HG03558 (cell line): ENCODE measurements at regions not wholly inside any gene's neighbourhood (a gene's known extent, or its start where the extent isn't known, plus 50 kb on each side); places are given as distances from the start of the nearest gene placed in this dataset.
"Not testable (repeated sequence)": the region's sequence is repeated elsewhere in the genome, so short reads cannot be mapped to it uniquely, and the experiment has no call there.

Experiments
- ATAC-seq: cut with Tn5 transposase; IDR thresholded peaks from one replicate; pipeline ENCODE4 v1.9.1; 2021; ENCODE audit warnings: moderate number of reproducible peaks; ENCODE audit not compliant: unreplicated experiment; ENCODE audit errors: extremely low read depth

- no peak for ATAC-seq
Observed at GRCh38 chr2:88396209-88396608, 56.3 kb downstream of the FOXI3 start.

GRCh38 chr2:88377641-88377991 is 74.9 kb downstream of the FOXI3 start:
- ATAC-seq, result no peak

DNA sequence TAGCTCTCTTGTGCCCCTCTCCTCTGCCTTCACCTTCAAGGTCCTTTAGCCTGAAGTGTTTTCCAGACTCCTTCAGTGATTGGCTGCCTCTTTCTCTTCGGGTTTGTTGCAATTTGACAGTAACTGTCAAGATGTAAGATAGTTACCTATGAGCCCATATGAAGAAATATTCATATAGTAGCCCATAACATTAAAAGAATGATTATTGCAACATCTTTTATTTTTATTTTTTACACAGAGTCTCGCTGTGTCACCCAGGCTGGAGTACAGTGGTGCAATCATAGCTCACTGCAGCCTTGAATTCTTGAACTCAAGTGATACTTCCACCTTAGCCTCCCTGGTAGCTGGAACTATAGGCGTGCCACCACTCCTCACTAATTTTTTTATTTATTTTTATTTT is 80.5 kb downstream of the FOXI3 start:
- ATAC-seq, result no peak

DNA sequence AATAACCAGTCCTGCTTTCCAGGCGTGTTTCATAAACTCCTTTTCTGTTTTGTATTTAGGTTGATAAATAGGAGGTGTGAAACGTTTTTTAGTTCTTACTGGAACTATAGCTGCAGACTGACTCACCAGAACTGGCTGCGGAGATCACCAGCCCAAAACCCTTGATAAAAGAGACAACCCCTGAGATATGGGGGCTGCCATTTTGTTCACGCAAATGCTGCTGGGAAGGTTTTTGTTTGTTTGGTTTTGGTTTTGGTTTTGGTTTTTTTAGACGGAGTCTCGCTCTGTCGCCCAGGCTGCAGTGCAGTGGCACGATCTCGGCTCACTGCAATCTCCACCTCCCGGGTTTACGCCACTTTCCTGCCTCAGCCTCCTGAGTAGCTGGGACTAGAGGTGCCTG is 87.1 kb downstream of the FOXI3 start:
- not testable (repeated sequence) for ATAC-seq

DNA sequence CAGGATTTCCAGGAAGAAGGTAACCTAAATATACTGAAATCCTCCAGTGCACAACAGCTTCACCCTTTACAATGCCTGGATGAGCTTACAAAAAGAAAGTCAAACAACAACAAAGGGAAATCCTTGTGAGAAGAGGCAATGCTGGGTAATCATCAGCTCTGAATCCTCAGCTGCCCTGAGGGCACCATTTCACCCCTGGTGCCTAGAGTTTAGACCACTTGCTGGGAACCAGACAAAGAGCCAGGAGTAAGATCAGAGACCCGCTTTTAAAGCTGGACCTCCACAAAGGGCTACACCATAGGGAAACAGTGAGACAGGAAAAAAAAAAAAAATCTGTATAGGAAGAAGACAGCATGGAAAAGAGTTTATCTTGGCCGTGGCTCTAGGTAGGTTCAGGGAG is 97.0 kb downstream of the FOXI3 start:
- ATAC-seq, result no peak

- no peak for ATAC-seq
Observed at GRCh38 chr2:88351249-88351601, 101.3 kb downstream of the FOXI3 start.

DNA sequence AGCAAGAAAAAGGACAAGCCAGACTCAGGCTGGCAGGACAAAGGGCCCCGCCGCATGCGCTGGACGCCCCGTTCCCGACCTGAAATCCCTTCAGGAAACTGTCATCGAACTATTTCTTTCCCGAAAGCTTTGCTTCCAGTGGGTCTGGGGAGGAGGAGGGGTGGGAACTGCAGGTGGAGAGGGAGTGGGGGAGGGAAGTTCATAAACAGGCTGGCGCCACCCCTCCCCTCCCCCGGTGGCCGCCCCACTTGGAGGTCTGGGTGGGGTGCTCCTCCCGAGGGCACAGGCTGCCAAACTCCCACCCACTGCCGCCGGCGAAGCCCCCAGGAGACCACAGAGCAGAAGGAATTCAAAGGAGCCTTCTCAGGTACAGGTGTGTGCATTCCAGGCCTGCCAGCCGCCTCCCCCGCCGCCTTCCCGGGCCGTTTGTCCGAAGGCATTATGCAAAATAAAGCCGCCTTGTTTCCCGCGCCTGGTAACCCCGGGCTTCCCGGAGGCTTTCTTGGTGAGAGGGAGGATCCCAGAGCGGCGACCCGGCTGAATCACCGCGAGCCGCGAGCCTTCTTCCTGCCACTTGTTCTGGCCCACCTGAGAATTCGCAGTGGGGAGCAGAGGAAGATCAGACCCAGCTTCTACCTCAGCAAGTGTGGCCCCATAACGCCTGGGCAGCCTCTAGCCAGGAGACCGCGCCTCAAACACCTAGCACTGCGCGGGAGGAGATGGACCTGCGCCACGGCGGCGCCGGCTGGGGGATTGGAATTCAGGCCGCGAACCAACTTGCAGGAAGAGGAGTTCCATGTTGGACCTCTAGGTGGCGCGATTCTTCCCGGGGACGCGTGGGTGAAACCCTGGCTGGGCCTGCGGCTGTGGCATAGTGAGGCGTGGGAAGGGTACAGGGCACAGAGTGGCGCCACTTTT is 101.9 kb downstream of the FOXI3 start:
- no peak for ATAC-seq

DNA sequence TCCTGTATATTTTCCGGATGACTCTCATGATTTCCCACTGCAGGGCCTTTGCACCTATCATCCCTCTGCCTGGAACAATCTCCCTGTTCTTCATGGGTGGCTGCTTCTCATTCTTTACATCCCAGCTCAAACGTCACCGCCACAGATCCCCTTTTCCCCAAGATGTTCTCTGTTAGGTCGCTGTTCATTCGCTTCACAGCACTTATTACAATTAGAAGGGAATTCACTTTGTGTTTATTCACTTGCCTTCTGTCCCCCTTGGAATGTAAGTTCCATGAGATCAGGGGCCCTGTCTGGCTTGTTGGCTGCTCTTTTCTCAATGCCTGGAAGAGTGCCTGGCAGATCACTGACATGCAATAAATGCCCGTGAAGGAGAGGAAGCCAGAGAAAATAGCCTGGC is 106.7 kb downstream of the FOXI3 start:
- ATAC-seq, result no peak

GRCh38 chr2:88342749-88343148 is 109.7 kb downstream of the FOXI3 start:
- ATAC-seq, result no peak

GRCh38 chr2:88334418-88334817 is 118.1 kb downstream of the FOXI3 start:
- no peak for ATAC-seq

GRCh38 chr2:88331239-88331638 is 121.3 kb downstream of the FOXI3 start:
- no peak for ATAC-seq

DNA sequence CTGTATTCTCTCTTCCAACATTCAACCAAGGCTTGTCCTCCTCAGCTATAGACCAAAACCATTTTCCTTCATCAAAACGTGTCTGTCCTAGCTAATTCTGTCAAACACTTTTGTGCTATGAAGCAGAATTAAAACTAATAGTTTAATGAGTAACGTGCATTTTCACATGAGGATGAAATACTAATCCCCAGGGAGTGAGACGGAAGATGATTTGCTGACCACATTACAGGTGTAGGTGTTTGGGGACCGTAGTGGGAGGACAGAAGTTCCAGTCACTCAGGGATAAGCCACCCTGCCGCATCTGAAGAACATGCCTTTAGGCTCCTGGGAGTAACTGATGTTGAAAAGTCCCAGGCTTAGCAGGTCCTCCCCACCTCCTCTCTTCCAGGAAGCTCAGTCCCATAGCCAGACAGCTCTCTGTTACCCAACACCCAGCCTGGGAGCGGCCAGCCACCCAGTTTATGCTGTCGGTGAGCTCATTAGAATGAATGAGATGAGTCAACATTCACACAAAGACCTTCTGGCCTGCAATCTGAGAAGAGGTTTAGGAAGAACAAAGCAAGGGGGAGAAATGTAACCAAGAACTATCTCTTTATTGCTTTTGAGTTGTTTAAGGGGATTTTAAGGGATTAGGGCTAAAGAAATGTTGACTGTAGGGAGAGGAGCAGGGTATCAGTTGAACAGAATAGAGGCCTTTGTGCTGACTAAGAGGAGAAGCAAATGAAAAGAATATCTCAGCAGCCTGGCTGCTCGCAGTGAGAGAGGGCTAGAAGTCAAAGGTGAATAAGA is 122.5 kb downstream of the FOXI3 start:
- ATAC-seq, result peak; percentile 53

DNA sequence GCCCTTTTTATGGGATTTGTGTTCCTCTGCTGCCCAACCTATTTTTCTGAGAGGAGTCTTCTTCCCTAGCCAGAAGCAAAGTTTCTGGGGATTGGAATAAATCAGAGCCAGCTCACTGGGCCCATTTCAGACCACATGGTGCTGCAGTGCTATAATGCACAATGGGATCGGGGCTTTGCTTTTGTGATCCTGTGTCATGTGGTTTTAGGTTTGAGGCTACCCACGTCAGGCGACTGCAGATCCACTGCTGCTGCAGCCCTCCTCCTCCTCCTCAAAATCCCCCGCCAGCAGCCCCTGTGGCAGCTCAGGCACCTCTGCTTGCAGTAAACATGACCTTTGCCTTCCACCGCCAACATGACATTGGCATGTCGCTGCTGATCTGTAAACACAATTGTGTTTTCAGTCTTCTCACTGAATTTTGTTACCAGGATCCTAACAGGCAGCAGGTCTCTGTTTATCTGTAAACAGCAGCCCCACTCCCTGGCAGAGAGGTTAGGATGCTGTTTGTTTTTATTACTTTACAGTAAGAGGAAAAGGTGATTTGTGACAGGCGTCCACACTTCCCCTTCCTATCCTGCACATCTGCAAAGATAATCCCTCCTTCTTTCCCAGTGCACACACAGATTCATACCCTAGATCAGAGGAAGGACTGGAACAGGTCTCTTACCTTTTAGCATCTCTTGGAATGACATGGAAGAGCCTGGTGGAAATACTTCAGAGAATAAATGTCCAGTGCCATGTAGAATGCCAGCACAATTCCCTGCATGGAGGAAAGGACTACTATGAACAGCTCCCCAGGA is 130.8 kb downstream of the FOXI3 start:
- no peak for ATAC-seq

DNA sequence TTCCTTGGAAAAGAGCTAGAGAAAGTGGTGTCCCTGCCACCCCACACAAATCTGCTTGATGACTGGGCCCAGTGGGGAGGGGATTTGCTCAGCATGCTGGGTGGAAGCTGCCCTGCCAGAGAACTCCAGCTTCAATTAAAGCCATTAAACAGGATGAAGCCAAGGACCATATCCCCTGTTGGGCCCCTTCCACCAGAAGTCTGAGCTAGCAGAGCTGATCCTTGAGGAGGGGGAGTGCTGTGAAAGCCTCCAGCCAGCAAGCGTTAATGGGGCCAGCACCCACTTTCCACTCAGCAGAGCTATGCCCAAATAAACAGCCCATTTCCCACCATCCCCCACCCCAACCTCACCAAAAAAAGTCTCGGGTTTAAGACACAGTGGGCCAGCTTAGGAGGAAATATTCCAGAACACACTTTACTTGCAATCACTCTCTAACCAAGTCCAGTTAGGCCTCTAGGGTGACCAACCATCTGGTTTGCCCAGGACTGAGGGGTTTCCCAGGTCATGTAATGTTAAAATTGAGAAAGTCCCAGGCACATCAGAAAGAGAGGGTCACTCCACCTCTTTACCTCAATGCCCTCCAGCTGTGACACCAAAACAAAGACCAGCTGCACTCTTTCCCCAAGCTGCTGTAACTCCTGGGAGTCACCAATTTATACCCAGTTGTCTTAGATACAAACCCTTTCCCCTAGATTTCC is 132.3 kb downstream of the FOXI3 start:
- ATAC-seq, result no peak

GRCh38 chr2:88318956-88319330 is 133.6 kb downstream of the FOXI3 start:
- ATAC-seq, result no peak

- ATAC-seq, result no peak
Observed at GRCh38 chr2:88318071-88318955, 134.2 kb downstream of the FOXI3 start.

DNA sequence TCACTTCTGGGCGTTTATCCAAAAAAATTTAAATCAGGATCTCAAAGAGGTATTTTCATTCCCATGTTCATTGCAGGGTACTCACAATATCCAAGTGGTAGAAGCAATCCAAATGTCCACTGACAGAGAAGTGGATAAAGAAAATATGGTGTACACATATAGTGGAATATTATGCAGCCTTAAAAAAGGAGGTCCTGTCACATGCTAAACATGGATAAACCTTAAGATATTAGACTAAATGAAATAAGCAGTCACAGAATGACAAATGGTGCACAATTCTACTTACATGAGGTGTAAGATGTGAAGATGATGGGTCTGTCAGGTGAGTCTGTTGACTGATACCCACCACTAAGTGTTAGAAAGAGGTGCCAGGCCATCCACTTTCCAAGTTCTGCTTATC is 140.6 kb downstream of the THNSL2 start:
- no peak for ATAC-seq

- ATAC-seq, result no peak
Observed at GRCh38 chr2:88307817-88308216, 137.7 kb downstream of the THNSL2 start.

GRCh38 chr2:88303865-88304264 is 133.7 kb downstream of the THNSL2 start:
- no peak for ATAC-seq
